Upper lobe of left lung (tissue), 6 donors: ENCODE measurements at regions not wholly inside any gene's neighbourhood (a gene's known extent, or its start where the extent isn't known, plus 50 kb on each side); places are given as distances from the start of the nearest gene placed in this dataset.

Experiments
- ATAC-seq, 2 donors: fragments of 200-7000 bp; cut with Tn5 transposase; one replicate each; pipeline ENCODE4 v1.9.1; 2022; ENCODE audit warnings: mild to moderate bottlenecking in 2 of 2, moderate library complexity in 2 of 2; ENCODE audit not compliant: low FRiP score in 2 of 2
- DNase-seq, 2 donors: peaks; one replicate each; pipeline ENCODE4 v3.0.0-alpha.2; 2019 to 2020
- H3K27ac ChIP-seq, 4 donors: fragments of 200-600 bp; sonication (generic); one replicate each; pipeline ENCODE4 v1.5.1; 2016 to 2019
- H3K27me3 ChIP-seq, 4 donors: fragments of 200-600 bp; sonication (generic); one replicate each; pipeline ENCODE4 v1.5.1; 2017 to 2019
- H3K36me3 ChIP-seq, 4 donors: fragments of 200-600 bp; sonication (generic); one replicate each; pipeline ENCODE4 v1.5.1; 2016 to 2019
- H3K4me1 ChIP-seq, 4 donors: fragments of 200-600 bp; sonication (generic); one replicate each; pipeline ENCODE4 v1.5.1; 2018 to 2019
- H3K4me3 ChIP-seq, 4 donors: fragments of 200-600 bp; sonication (generic); one replicate each; pipeline ENCODE4 v1.5.1; 2017 to 2019; ENCODE audit warnings: mild to moderate bottlenecking in 2 of 4, moderate library complexity in 1 of 4
- H3K9me3 ChIP-seq, 4 donors: fragments of 200-600 bp; sonication (generic); one replicate each; pipeline ENCODE4 v1.5.1; 2018 to 2019
- CTCF ChIP-seq, 6 experiments: fragments of 450-650 bp in 4 of 6; fragments of 200-600 bp in 2 of 6; sonication (generic) in 2 of 6; IDR thresholded peaks; one replicate each; pipeline ENCODE4 v1.5.1; 2016 to 2019; ENCODE audit warnings: antibody characterized with exemption in 6 of 6
- EP300 ChIP-seq, 4 donors: sonication (generic); formaldehyde crosslinking; IDR thresholded peaks; one replicate each; pipeline ENCODE4 v1.5.1; 2017; ENCODE audit warnings: antibody characterized with exemption in 4 of 4, control low read depth in 2 of 4
- POLR2A ChIP-seq, 4 donors: fragments of 450-650 bp; IDR thresholded peaks; one replicate each; pipeline ENCODE4 v1.5.1; 2016 to 2017; ENCODE audit warnings: antibody characterized with exemption in 4 of 4, mild to moderate bottlenecking in 2 of 4
- POLR2AphosphoS5 ChIP-seq, 2 donors: sonication (generic); formaldehyde crosslinking; IDR thresholded peaks; one replicate each; pipeline ENCODE4 v1.5.1; 2017; ENCODE audit warnings: antibody characterized with exemption in 2 of 2
- WGBS, 2 donors: methylation state at CpG; one replicate each; pipeline ENCODE4 v1.1.5; 2017 to 2018; 5-methylcytosine and 5-hydroxymethylcytosine counted together
- donor health status: DM: no; HTN: no; CAD: no; lungs with moderate emphysema.
- donor health status: DM: no; HTN: yes; CAD: no; lungs with severe emphysema.

- Histone ChIP-seq H3K27me3 (no peaks in the 10 kb centered on the region), H3K27ac (no peak overlapping the region), H3K4me3 (no peak overlapping the region), H3K9me3 (no peaks in the 10 kb centered on the region), H3K4me1 (no peaks in the 10 kb centered on the region), H3K36me3 (no peaks in the 10 kb centered on the region)
- TF ChIP-seq POLR2AphosphoS5 (IDR thresholded peaks at IDR 0.05) (no peak), EP300 (IDR thresholded peaks at IDR 0.05) (no peak), CTCF (IDR thresholded peaks at IDR 0.05) (no peak), POLR2A (IDR thresholded peaks at IDR 0.05) (no peak)
- WGBS, 2 donors = 82 to 83% methylated on average over 6 of the region's 6 CpGs
- ATAC-seq (no peak), DNase-seq (no peak)
Observed at GRCh38 chr3:188092648-188093047, 61.3 kb upstream of the LPP start.

- no peak overlapping the region for H3K4me3 ChIP-seq
- H3K9me3 ChIP-seq = peaks cover 0 to 2% (median 0%) of the 10 kb centered on the region in 4 donors
- H3K36me3 ChIP-seq = no peaks in the 10 kb centered on the region
- no peak for TF ChIP-seq EP300 (IDR thresholded peaks at IDR 0.05)
- no peak for TF ChIP-seq POLR2A (IDR thresholded peaks at IDR 0.05)
- TF ChIP-seq POLR2AphosphoS5 (IDR thresholded peaks at IDR 0.05) = no peak
- TF ChIP-seq CTCF (IDR thresholded peaks at IDR 0.05) = no peak
- no peak for ATAC-seq
- no peak overlapping the region for H3K27ac ChIP-seq
- no peaks in the 10 kb centered on the region for H3K4me1 ChIP-seq
- 75 to 85% methylated on average over 2 of the region's 2 CpGs for WGBS, 2 donors
- no peaks in the 10 kb centered on the region for H3K27me3 ChIP-seq
- no peak for DNase-seq
Observed at GRCh38 chr3:188095431-188095830, 58.5 kb upstream of the LPP start.

GRCh38 chr3:188097791-188098190, 56.2 kb upstream of the LPP start:
- H3K9me3 ChIP-seq = peaks cover 0 to 9% (median 2%) of the 10 kb centered on the region in 4 donors
- H3K27ac ChIP-seq = no peak overlapping the region
- H3K36me3 ChIP-seq = no peaks in the 10 kb centered on the region
- DNase-seq = no peak
- no peaks in the 10 kb centered on the region for H3K4me1 ChIP-seq
- H3K4me3 ChIP-seq = no peak overlapping the region
- peak in 1 of 2 donors; percentile 40 for ATAC-seq
- no peak for TF ChIP-seq EP300 (IDR thresholded peaks at IDR 0.05)
- no peak for TF ChIP-seq CTCF (IDR thresholded peaks at IDR 0.05)
- TF ChIP-seq POLR2A (IDR thresholded peaks at IDR 0.05) = no peak
- TF ChIP-seq POLR2AphosphoS5 (IDR thresholded peaks at IDR 0.05) = no peak
- 67 to 70% methylated on average over 7 of the region's 7 CpGs for WGBS, 2 donors
- no peaks in the 10 kb centered on the region for H3K27me3 ChIP-seq

GRCh38 chr3:188099907-188100306, 54.0 kb upstream of the LPP start:
- Histone ChIP-seq H3K27me3 (no peaks in the 10 kb centered on the region), H3K36me3 (no peaks in the 10 kb centered on the region), H3K4me3 (no peak overlapping the region), H3K9me3 (peaks cover 0 to 9% (median 2%) of the 10 kb centered on the region in 4 donors), H3K4me1 (no peaks in the 10 kb centered on the region), H3K27ac (no peak overlapping the region)
- WGBS, 2 donors = 69 to 86% methylated on average over 6 of the region's 6 CpGs
- no peak for DNase-seq
- no peak for ATAC-seq
- TF ChIP-seq CTCF (IDR thresholded peaks at IDR 0.05) = no peak
- TF ChIP-seq EP300 (IDR thresholded peaks at IDR 0.05) = no peak

- Histone ChIP-seq H3K9me3 (peaks cover 0 to 9% (median 2%) of the 10 kb centered on the region in 4 donors), H3K27ac (no peak overlapping the region), H3K27me3 (no peaks in the 10 kb centered on the region), H3K4me1 (no peaks in the 10 kb centered on the region), H3K4me3 (no peak overlapping the region), H3K36me3 (no peaks in the 10 kb centered on the region)
- ATAC-seq (no peak), DNase-seq (no peak)
- no peak for TF ChIP-seq CTCF (IDR thresholded peaks at IDR 0.05)
- no peak for TF ChIP-seq POLR2A (IDR thresholded peaks at IDR 0.05)
- TF ChIP-seq POLR2AphosphoS5 (IDR thresholded peaks at IDR 0.05) = no peak
- no peak for TF ChIP-seq EP300 (IDR thresholded peaks at IDR 0.05)
- WGBS, 2 donors = 83 to 91% methylated on average over 6 of the region's 6 CpGs
Observed at GRCh38 chr3:188102861-188103547, 51.0 kb upstream of the LPP start.
